GM18505 (cell line): ENCODE measurements at regions not wholly inside any gene's neighbourhood (a gene's known extent, or its start where the extent isn't known, plus 50 kb on each side); places are given as distances from the start of the nearest gene placed in this dataset.

Experiments
- ATAC-seq: cut with Tn5 transposase; IDR thresholded peaks from one replicate; pipeline ENCODE4 v1.9.1; 2021; ENCODE audit not compliant: unreplicated experiment
- POLR2A ChIP-seq: IDR thresholded peaks from 4 replicates; pipeline ENCODE4 v1.6.1; 2011; ENCODE audit warnings: borderline replicate concordance; ENCODE audit not compliant: insufficient read depth, insufficient read length; ENCODE audit errors: extremely low read depth

DNA sequence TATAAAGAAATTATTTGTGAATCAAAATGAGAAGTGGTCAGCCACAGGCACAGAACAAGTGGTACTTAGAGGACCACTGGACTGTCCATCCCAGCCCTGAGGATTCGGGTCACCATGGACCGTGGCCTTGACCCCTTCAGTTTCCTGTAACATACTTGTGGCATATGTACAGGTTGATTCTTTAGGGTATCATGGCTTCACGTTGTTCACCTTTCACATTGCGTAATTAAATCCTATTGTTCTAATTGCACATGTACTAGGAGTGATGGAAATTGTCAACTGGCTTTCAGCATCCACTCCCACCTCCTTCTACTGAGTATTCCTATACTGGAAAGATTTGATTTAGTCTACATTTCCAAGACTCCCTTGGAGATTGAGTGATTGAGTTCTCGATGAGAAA lies 148.3 kb upstream of the GJB5 start:
- TF ChIP-seq POLR2A: no peak
- ATAC-seq: no peak

- no peak for TF ChIP-seq POLR2A
- ATAC-seq: no peak
These were observed 144.8 kb upstream of the GJB5 start for GRCh38 chr1:34610063-34610462.

GRCh38 chr1:34611571-34611970 lies 143.3 kb upstream of the GJB5 start:
- no peak for TF ChIP-seq POLR2A
- ATAC-seq: no peak

- no peak for ATAC-seq
- no peak for TF ChIP-seq POLR2A
These were observed 142.6 kb upstream of the GJB5 start for GRCh38 chr1:34612091-34612827.

- ATAC-seq: no peak
- no peak for TF ChIP-seq POLR2A
These were observed 137.3 kb upstream of the GJB5 start for GRCh38 chr1:34617321-34618118.

- no peak for ATAC-seq
- no peak for TF ChIP-seq POLR2A
These were observed 136.5 kb upstream of the GJB5 start for GRCh38 chr1:34618381-34618780.

DNA sequence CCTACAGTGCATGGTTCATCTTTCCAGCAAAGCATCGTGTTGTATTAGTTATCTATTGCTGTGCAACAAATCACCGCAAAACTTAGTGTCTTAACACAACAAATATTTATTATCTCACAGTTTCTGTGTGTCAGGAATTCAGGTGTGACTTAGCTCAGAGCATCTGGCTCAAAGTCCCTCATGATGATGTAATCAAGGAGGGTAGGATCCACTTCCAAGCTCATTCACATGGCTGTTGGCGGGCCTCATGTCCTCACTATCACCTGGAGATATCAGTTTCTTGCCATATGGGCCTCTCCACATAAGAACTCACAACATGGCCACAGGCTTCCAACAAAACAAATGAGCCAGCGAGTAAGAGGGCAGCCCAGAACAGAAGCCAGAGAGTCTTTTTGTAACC lies 135.6 kb upstream of the GJB5 start:
- no peak for ATAC-seq
- TF ChIP-seq POLR2A: no peak

DNA sequence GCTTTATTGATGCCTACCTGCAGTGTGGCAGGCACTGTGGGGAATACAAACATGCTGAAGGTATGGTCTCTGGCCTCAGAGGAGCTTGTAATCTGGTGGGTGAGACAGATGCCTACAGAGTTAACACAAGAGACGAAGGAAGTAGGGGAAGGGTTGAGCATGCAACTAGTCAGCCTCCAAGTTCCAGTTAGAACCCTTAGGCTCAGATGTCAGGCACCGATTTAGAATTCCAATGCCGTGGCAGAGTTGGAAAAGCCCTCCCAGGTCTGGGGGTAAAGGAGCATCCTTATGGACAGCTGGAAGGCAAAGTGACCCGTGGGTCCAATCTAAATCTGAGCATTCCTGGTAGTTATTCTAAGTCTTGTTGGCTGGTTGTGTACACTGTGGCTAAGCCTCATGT lies 132.9 kb upstream of the GJB5 start:
- ATAC-seq: no peak
- no peak for TF ChIP-seq POLR2A

DNA sequence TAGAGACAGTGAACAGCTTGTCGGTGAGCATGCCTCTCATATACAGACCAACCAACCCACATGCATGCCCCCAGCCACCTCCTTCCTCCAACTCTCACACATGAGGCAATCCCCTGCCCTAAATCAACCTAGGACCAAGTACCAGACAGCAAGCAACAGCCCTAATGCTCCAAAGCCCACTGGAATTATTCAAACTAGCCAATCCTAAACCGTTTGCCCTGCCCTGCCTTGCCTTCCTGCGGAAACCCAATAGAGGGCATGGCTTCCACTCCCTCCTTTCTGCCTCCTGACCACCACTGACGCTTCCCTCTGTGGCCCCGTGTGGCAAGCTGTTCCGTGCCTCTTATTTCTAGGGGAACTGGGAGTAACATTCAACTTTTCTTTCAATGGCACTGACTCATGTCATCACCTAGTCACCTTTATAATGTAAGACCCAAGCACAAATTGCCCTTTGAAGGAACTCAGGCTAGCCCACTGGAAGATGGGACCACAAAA lies 129.3 kb upstream of the GJB5 start:
- TF ChIP-seq POLR2A: no peak
- ATAC-seq: no peak

DNA sequence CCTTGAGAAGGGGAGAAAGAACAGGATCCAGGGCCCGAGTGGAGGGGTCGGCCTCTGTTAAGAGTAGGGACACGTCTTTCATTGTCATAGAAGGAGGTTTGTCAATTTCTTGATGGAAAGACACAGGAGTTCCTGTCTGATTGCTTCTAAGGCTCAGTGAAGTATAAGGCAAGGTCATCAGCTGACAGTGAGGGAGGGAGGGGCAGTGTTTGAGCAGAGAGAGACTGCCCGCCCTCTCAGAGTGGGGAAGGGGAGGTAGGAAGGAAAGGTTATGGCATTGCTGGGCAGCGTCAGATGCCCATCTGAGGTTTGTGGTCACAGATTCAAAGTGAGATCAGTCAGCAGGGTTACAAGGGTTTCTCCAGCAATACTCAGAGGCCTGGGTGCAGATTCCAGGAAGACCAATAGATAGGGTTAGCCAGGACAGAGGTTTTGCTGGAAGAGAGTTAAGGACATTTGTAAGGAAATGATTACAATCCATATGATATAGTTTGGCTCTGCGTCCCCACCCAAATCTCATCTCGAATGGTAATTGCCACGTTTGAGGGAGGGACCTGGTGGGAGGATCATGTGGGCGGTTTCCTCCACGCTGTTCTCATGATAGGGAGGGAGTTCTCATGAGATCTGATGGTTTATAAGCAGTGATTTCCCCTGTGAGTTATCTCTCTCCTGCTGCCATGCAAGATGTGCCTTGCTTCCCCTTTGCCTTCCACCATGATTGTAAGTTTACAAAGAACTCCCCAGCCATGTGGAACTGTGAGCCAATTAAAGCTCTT lies 127.2 kb upstream of the GJB5 start:
- no peak for TF ChIP-seq POLR2A
- no peak for ATAC-seq

GRCh38 chr1:34631126-34631525 lies 123.7 kb upstream of the GJB5 start:
- ATAC-seq: no peak
- no peak for TF ChIP-seq POLR2A

- ATAC-seq: no peak
- TF ChIP-seq POLR2A: no peak
These were observed 115.1 kb upstream of the GJB5 start for GRCh38 chr1:34639701-34640100.

GRCh38 chr1:34640654-34641401 lies 114.0 kb upstream of the GJB5 start:
- no peak for ATAC-seq
- TF ChIP-seq POLR2A: no peak
